ENCODE measurements at regions not wholly inside any gene's neighbourhood (a gene's known extent, or its start where the extent isn't known, plus 50 kb on each side); places are given as distances from the start of the nearest gene placed in this dataset.

GRCh38 chr11:134779179-134779578 lies 367.1 kb upstream of the B3GAT1 start:
- intact Hi-C loops (cut with micrococcal nuclease), result no loop called here

- intact Hi-C loops (cut with micrococcal nuclease), result no loop called here
These were observed 356.4 kb upstream of the B3GAT1 start for GRCh38 chr11:134768463-134768862.

- intact Hi-C loops (cut with micrococcal nuclease), result no loop called here
These were observed 353.5 kb upstream of the B3GAT1 start for GRCh38 chr11:134765565-134765964.

- intact Hi-C loops (cut with micrococcal nuclease), result no loop called here
These were observed 352.9 kb upstream of the B3GAT1 start for GRCh38 chr11:134764966-134765365.

GRCh38 chr11:134764367-134764766 lies 352.3 kb upstream of the B3GAT1 start:
- intact Hi-C loops (cut with micrococcal nuclease), result no loop called here

GRCh38 chr11:134763030-134763388 lies 351.0 kb upstream of the B3GAT1 start:
- intact Hi-C loops (cut with micrococcal nuclease), result no loop called here

GRCh38 chr11:134762248-134763029 lies 350.4 kb upstream of the B3GAT1 start:
- intact Hi-C loops (cut with micrococcal nuclease), result no loop called here

GRCh38 chr11:134761926-134762247 lies 349.8 kb upstream of the B3GAT1 start:
- intact Hi-C loops (cut with micrococcal nuclease), result no loop called here

- intact Hi-C loops (cut with micrococcal nuclease), result no loop called here
These were observed 349.3 kb upstream of the B3GAT1 start for GRCh38 chr11:134761386-134761785.

GRCh38 chr11:134760957-134761356 lies 348.9 kb upstream of the B3GAT1 start:
- intact Hi-C loops (cut with micrococcal nuclease), result no loop called here

- intact Hi-C loops (cut with micrococcal nuclease), result no loop called here
These were observed 348.3 kb upstream of the B3GAT1 start for GRCh38 chr11:134760299-134760698.

- intact Hi-C loops (cut with micrococcal nuclease), result no loop called here
These were observed 347.8 kb upstream of the B3GAT1 start for GRCh38 chr11:134759855-134760254.

- intact Hi-C loops (cut with micrococcal nuclease), result no loop called here
These were observed 347.2 kb upstream of the B3GAT1 start for GRCh38 chr11:134759274-134759673.

- intact Hi-C loops (cut with micrococcal nuclease), result no loop called here
These were observed 346.4 kb upstream of the B3GAT1 start for GRCh38 chr11:134758342-134758931.

- intact Hi-C loops (cut with micrococcal nuclease), result no loop called here
These were observed 345.6 kb upstream of the B3GAT1 start for GRCh38 chr11:134757633-134758032.

- intact Hi-C loops (cut with micrococcal nuclease), result no loop called here
These were observed 344.9 kb upstream of the B3GAT1 start for GRCh38 chr11:134756811-134757540.

- intact Hi-C loops (cut with micrococcal nuclease), result no loop called here
These were observed 343.5 kb upstream of the B3GAT1 start for GRCh38 chr11:134755535-134755934.

GRCh38 chr11:134754521-134755198 lies 342.6 kb upstream of the B3GAT1 start:
- intact Hi-C loops (cut with micrococcal nuclease), result no loop called here

- intact Hi-C loops (cut with micrococcal nuclease), result no loop called here
These were observed 341.9 kb upstream of the B3GAT1 start for GRCh38 chr11:134753771-134754520.

GRCh38 chr11:134752964-134753770 lies 341.1 kb upstream of the B3GAT1 start:
- intact Hi-C loops (cut with micrococcal nuclease), result no loop called here

- intact Hi-C loops (cut with micrococcal nuclease), result no loop called here
These were observed 340.5 kb upstream of the B3GAT1 start for GRCh38 chr11:134752526-134752925.
